HG02938 (cell line): ENCODE measurements at regions not wholly inside any gene's neighbourhood (a gene's known extent, or its start where the extent isn't known, plus 50 kb on each side); places are given as distances from the start of the nearest gene placed in this dataset.
"Not testable (repeated sequence)": the region's sequence is repeated elsewhere in the genome, so short reads cannot be mapped to it uniquely, and the experiment has no call there.

Experiments
- ATAC-seq: cut with Tn5 transposase; IDR thresholded peaks from one replicate; pipeline ENCODE4 v1.9.1; 2021; ENCODE audit warnings: mild to moderate bottlenecking, moderate library complexity; ENCODE audit not compliant: unreplicated experiment

DNA sequence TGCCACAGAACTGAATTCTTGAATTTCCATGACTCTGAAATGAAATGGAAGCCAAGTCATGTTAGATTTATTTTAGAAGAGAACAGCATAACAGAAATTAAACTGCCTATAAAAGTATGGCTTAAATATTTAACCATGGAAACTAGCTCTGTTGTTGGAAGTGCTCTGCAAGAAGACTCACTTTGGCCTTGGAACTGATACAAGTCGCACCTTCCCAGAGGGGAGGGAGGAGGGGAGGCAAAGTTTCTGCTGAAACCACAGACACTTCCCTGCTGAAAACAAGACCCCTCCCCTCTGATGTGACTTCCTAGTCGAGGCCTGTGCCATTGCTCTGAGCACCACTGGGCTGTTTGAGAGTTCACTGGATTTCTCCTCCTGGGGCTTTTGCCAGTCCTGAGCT is 72.1 kb downstream of the OR13A1 start:
- no peak for ATAC-seq

DNA sequence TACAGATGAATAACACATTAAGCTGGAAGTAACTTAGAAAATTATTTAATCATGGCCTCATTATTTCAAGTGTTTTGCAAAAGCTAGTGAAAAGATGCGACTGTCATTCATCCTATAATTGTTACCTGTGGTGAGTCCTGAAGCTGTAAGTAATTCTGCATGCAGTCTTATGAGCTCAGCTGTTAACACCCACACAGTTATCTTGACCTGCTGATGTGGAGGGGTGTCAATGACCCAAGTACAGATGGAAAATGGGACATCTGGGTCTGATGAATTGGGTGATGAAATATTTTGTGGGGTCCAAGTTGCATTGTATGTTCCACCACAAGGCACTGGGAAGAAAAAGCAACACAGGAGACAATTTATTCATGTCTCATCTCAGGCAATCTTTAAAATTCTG is 68.9 kb downstream of the OR13A1 start:
- no peak for ATAC-seq

- peak; percentile 54 for ATAC-seq
These were observed 65.3 kb downstream of the OR13A1 start for GRCh38 chr10:45249978-45250693.

DNA sequence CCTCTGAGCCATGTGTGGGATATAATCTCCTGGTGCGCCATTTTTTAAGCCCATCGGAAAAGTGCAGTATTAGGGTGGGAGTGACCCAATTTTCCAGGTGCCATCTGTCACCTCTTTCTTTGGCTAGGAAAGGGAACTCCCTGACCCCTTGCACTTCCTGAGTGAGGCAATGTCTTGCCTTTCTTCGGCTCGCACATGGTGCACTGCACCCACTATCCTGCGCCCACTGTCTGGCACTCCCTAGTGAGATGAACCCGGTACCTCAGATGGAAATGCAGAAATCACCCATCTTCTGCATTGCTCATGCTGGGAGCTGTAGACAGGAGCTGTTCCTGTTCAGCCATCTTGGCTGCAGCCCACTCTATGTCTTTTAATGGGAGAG is 64.7 kb downstream of the OR13A1 start:
- ATAC-seq: not testable (repeated sequence)
